ENCODE measurements at regions not wholly inside any gene's neighbourhood (a gene's known extent, or its start where the extent isn't known, plus 50 kb on each side); places are given as distances from the start of the nearest gene placed in this dataset.
"Not testable (repeated sequence)": the region's sequence is repeated elsewhere in the genome, so short reads cannot be mapped to it uniquely, and the experiment has no call there.

GRCh38 chr1:95167503-95167902, 50.3 kb downstream of the TLCD4 start:
- H3K4me3 ChIP-seq, ATAC-seq, H3K27ac ChIP-seq, H3K27me3 ChIP-seq, H3K4me1 ChIP-seq: not testable (repeated sequence)
- WGBS, 2 donors (ENCODE audit: low coverage in 1 of 2), result 46 to 50% methylated on average over 3 to 7 of the region's 8 CpGs
- Histone ChIP-seq H3K9me3 (peaks cover 0 to 14% (median 0%) of the 10 kb centered on the region in 3 donors), H3K36me3 (peaks cover 0 to 21% of the 10 kb centered on the region in 2 donors)

GRCh38 chr1:95168028-95168427, 50.9 kb downstream of the TLCD4 start:
- no peaks in the 10 kb centered on the region for H3K4me1 ChIP-seq
- 87 to 100% methylated on average over 1 to 2 of the region's 2 CpGs for WGBS, 2 donors (ENCODE audit: low coverage in 1 of 2)

GRCh38 chr1:95168761-95169351, 51.7 kb downstream of the TLCD4 start:
- Histone ChIP-seq H3K36me3 (peaks cover 0 to 13% of the 10 kb centered on the region in 2 donors), H3K4me3 (no peak overlapping the region), H3K27ac (no peak overlapping the region), H3K27me3 (no peaks in the 10 kb centered on the region), H3K4me1 (peaks cover 0 to 6% (median 0%) of the 10 kb centered on the region in 3 donors), H3K9me3 (peaks cover 0 to 11% (median 0%) of the 10 kb centered on the region in 3 donors)
- WGBS, 2 donors (ENCODE audit: low coverage in 1 of 2), result 72 to 90% methylated on average over 2 to 5 of the region's 5 CpGs
- TF ChIP-seq EP300 (IDR thresholded peaks at IDR 0.05) (no peak), POLR2A (IDR thresholded peaks at IDR 0.05) (no peak), POLR2AphosphoS5 (IDR thresholded peaks at IDR 0.05) (no peak)
- TF ChIP-seq, protein P1, sequence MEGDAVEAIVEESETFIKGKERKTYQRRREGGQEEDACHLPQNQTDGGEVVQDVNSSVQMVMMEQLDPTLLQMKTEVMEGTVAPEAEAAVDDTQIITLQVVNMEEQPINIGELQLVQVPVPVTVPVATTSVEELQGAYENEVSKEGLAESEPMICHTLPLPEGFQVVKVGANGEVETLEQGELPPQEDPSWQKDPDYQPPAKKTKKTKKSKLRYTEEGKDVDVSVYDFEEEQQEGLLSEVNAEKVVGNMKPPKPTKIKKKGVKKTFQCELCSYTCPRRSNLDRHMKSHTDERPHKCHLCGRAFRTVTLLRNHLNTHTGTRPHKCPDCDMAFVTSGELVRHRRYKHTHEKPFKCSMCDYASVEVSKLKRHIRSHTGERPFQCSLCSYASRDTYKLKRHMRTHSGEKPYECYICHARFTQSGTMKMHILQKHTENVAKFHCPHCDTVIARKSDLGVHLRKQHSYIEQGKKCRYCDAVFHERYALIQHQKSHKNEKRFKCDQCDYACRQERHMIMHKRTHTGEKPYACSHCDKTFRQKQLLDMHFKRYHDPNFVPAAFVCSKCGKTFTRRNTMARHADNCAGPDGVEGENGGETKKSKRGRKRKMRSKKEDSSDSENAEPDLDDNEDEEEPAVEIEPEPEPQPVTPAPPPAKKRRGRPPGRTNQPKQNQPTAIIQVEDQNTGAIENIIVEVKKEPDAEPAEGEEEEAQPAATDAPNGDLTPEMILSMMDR (IDR thresholded peaks at IDR 0.05), result no peak
- ATAC-seq, result no peak

More at GRCh38 chr1:95168028-95168427, 50.9 kb downstream of the TLCD4 start:
- Histone ChIP-seq H3K36me3 (peaks cover 0 to 21% of the 10 kb centered on the region in 2 donors), H3K27ac (no peak overlapping the region), H3K27me3 (no peaks in the 10 kb centered on the region), H3K4me3 (no peak overlapping the region), H3K9me3 (peaks cover 0 to 14% (median 0%) of the 10 kb centered on the region in 3 donors)
- no peak for TF ChIP-seq POLR2A (IDR thresholded peaks at IDR 0.05)
- TF ChIP-seq, protein P1 (IDR thresholded peaks at IDR 0.05), result no peak
- no peak for TF ChIP-seq EP300 (IDR thresholded peaks at IDR 0.05)
- no peak for TF ChIP-seq POLR2AphosphoS5 (IDR thresholded peaks at IDR 0.05)
- no peak for ATAC-seq

- H3K36me3 ChIP-seq, result peaks cover 0 to 6% of the 10 kb centered on the region in 2 donors
- peaks cover 0 to 4% (median 0%) of the 10 kb centered on the region in 3 donors for H3K9me3 ChIP-seq
- no peak overlapping the region for H3K4me3 ChIP-seq
- 54 to 81% methylated on average over 2 of the region's 2 CpGs for whole genome bisulfite sequencing, 2 donors (ENCODE audit: low coverage in 1 of 2)
- no peaks in the 10 kb centered on the region for H3K27me3 ChIP-seq
- TF ChIP-seq POLR2AphosphoS5 (IDR thresholded peaks at IDR 0.05) (no peak), EP300 (IDR thresholded peaks at IDR 0.05) (no peak), POLR2A (IDR thresholded peaks at IDR 0.05) (no peak)
- TF ChIP-seq, protein P1 (IDR thresholded peaks at IDR 0.05), result no peak
- peaks cover 0 to 6% (median 0%) of the 10 kb centered on the region in 3 donors for H3K4me1 ChIP-seq
- no peak overlapping the region for H3K27ac ChIP-seq
- no peak for ATAC-seq
Measured at GRCh38 chr1:95169548-95169947, 52.4 kb downstream of the TLCD4 start.

- TF ChIP-seq POLR2AphosphoS5 (IDR thresholded peaks at IDR 0.05) (no peak), POLR2A (IDR thresholded peaks at IDR 0.05) (no peak), EP300 (IDR thresholded peaks at IDR 0.05) (no peak)
- TF ChIP-seq, protein P1 (IDR thresholded peaks at IDR 0.05), result no peak
- Histone ChIP-seq H3K27me3 (no peaks in the 10 kb centered on the region), H3K4me3 (no peak overlapping the region), H3K4me1 (peaks cover 0 to 6% (median 0%) of the 10 kb centered on the region in 3 donors), H3K36me3 (no peaks in the 10 kb centered on the region), H3K27ac (no peak overlapping the region), H3K9me3 (no peaks in the 10 kb centered on the region)
- WGBS, 2 donors (ENCODE audit: low coverage in 1 of 2), result 62 to 88% methylated on average over 5 of the region's 7 CpGs
- ATAC-seq, result no peak
Measured at GRCh38 chr1:95171270-95172245, 54.4 kb downstream of the TLCD4 start.
